Hepatocyte (in vitro differentiated cells): ENCODE measurements at regions not wholly inside any gene's neighbourhood (a gene's known extent, or its start where the extent isn't known, plus 50 kb on each side); places are given as distances from the start of the nearest gene placed in this dataset.
"Not testable (repeated sequence)": the region's sequence is repeated elsewhere in the genome, so short reads cannot be mapped to it uniquely, and the experiment has no call there.

ENCODE experiments used
- DNase-seq: peaks from one replicate; pipeline ENCODE4 v3.0.0-alpha.2; 2016; ENCODE audit warnings: low spot score
- H2AFZ ChIP-seq: fragments of 200-600 bp; sonication (generic); 2 replicates; pipeline ENCODE4 v1.6.0; 2016; ENCODE audit warnings: antibody characterized with exemption, mild to moderate bottlenecking
- H3K27ac ChIP-seq: fragments of 200-600 bp; sonication (generic); 2 replicates; pipeline ENCODE4 v1.5.1; 2016; ENCODE audit warnings: mild to moderate bottlenecking
- H3K27me3 ChIP-seq: fragments of 200-600 bp; sonication (generic); 2 replicates; pipeline ENCODE4 v1.6.1; 2016
- H3K36me3 ChIP-seq: fragments of 200-600 bp; sonication (generic); replicated peaks from 2 replicates; pipeline ENCODE4 v1.5.1; 2016; ENCODE audit warnings: low read depth; ENCODE audit not compliant: insufficient read depth
- H3K4me1 ChIP-seq: fragments of 200-600 bp; sonication (generic); 2 replicates; pipeline ENCODE4 v1.5.1; 2016; ENCODE audit warnings: mild to moderate bottlenecking, moderate library complexity; ENCODE audit not compliant: insufficient read depth
- H3K4me2 ChIP-seq: fragments of 200-600 bp; sonication (generic); 2 replicates; pipeline ENCODE4 v1.6.0; 2016
- H3K4me3 ChIP-seq: fragments of 200-600 bp; sonication (generic); 2 replicates; pipeline ENCODE4 v1.5.1; 2016; ENCODE audit warnings: mild to moderate bottlenecking
- H3K79me2 ChIP-seq: fragments of 200-600 bp; sonication (generic); 2 replicates; pipeline ENCODE4 v1.6.0; 2017; ENCODE audit warnings: mild to moderate bottlenecking
- H3K9me2 ChIP-seq: fragments of 200-600 bp; sonication (generic); replicated peaks from 2 replicates; pipeline ENCODE4 v1.6.0; 2017; ENCODE audit warnings: mild to moderate bottlenecking; ENCODE audit not compliant: insufficient read depth
- H3K9me3 ChIP-seq: fragments of 200-600 bp; sonication (generic); 2 replicates; pipeline ENCODE4 v1.5.1; 2016; ENCODE audit warnings: low read depth, mild to moderate bottlenecking
- H4K20me1 ChIP-seq: fragments of 200-600 bp; sonication (generic); 2 replicates; pipeline ENCODE4 v1.6.0; 2016; ENCODE audit warnings: mild to moderate bottlenecking; ENCODE audit not compliant: insufficient read depth, poor library complexity, severe bottlenecking
- EZH2 ChIP-seq: fragments of 200-600 bp; sonication (generic); IDR thresholded peaks from 2 replicates; pipeline ENCODE4 v1.6.1; 2016; ENCODE audit warnings: antibody characterized with exemption, mild to moderate bottlenecking, borderline replicate concordance
- EZH2phosphoT487 ChIP-seq: fragments of 200-600 bp; sonication (generic); IDR thresholded peaks from one replicate; pipeline ENCODE4 v1.6.1; 2018; ENCODE audit warnings: antibody characterized with exemption, mild to moderate bottlenecking, low read depth, moderate library complexity; ENCODE audit not compliant: unreplicated experiment, severe bottlenecking
- WGBS: methylation state at CpG from one replicate; pipeline ENCODE4 v1.1.6; 2016; ENCODE audit warnings: low lambda C conversion rate; ENCODE audit errors: missing lambda C conversion rate; 5-methylcytosine and 5-hydroxymethylcytosine counted together
- TF ChIP-seq, protein P1 (sequence below): fragments of 200-600 bp; sonication (generic); IDR thresholded peaks from 2 replicates; pipeline ENCODE4 v1.5.1; 2016; ENCODE audit warnings: antibody characterized with exemption, mild to moderate bottlenecking; ENCODE audit not compliant: poor library complexity

DNA sequence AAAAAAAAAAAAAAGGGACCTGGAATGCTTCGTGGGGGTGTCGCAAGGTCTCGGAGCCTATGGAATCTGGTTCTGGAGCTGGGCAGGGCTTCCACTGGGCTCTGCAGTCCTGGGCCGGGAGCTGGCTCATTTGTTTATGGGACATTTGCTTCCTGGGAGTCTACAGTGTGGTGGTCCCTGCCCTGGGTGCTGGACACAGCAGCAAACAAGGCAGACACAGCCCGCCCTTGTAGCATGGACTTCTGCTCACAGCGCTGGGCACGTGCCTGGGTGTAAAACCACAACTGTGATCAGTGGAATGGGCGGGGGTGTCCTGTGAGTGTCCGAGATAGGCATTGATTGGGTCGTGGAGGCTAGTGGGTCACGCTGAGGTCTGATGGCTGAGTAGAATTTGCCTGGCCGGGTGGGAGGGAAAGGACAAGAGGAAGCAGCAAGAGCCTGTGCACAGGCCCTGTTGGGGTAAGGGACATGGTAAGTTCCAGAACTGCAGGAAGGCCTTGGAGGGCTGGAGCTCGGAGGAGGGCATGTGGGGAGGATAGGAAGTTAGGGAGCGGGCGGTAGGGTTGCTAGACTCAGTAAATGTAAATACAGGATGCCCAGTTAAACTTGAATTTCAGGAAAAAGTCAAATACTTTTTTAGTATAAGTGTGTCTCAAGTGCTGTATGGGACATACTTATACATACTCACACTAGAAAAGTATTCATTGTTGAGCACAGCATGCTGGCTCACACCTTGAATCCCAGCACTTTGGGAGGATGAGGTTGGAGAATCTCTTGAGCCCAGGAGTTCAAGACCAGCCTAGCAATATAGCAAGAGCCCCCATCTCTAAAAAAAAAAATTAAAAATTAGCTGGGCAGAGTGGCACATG, 61.3 kb upstream of the PMEPA1 start:
- H3K36me3 ChIP-seq: no peaks in the 10 kb centered on the region
- H2AFZ ChIP-seq: no peak overlapping the region
- WGBS: 73% methylated on average over 15 of the region's 15 CpGs
- H3K4me3 ChIP-seq: no peak overlapping the region
- H3K27ac ChIP-seq: no peak overlapping the region
- no peaks in the 10 kb centered on the region for H3K79me2 ChIP-seq
- DNase-seq: no peak
- no peak for TF ChIP-seq EZH2
- TF ChIP-seq, protein P1, sequence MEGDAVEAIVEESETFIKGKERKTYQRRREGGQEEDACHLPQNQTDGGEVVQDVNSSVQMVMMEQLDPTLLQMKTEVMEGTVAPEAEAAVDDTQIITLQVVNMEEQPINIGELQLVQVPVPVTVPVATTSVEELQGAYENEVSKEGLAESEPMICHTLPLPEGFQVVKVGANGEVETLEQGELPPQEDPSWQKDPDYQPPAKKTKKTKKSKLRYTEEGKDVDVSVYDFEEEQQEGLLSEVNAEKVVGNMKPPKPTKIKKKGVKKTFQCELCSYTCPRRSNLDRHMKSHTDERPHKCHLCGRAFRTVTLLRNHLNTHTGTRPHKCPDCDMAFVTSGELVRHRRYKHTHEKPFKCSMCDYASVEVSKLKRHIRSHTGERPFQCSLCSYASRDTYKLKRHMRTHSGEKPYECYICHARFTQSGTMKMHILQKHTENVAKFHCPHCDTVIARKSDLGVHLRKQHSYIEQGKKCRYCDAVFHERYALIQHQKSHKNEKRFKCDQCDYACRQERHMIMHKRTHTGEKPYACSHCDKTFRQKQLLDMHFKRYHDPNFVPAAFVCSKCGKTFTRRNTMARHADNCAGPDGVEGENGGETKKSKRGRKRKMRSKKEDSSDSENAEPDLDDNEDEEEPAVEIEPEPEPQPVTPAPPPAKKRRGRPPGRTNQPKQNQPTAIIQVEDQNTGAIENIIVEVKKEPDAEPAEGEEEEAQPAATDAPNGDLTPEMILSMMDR: no peak
- TF ChIP-seq EZH2phosphoT487: no peak
- H3K27me3 ChIP-seq: no peaks in the 10 kb centered on the region
- H3K4me1 ChIP-seq: peaks cover 2% of the 10 kb centered on the region
- H3K4me2 ChIP-seq: no peak overlapping the region
- no peaks in the 10 kb centered on the region for H4K20me1 ChIP-seq
- no peaks in the 10 kb centered on the region for H3K9me2 ChIP-seq
- no peaks in the 10 kb centered on the region for H3K9me3 ChIP-seq

DNA sequence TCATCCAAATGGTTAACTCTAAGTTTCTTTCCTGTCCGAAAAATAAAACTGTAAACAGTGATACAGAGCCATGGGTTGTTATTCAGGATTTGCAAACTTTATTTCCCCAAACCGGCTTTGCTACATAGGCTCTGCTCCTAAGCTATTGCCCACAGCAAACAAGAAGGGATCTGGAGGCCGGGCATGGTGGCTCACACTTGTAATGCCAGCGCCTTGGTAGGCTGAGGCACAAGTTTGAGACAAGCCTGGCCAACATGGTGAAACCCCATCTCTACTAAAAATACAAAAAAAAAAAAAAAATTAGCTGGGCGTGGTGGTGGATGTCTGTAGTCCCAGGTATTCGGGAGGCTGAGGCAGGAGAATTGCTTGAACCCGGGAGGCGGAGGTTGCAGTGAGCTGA, 60.6 kb upstream of the PMEPA1 start:
- H3K4me1 ChIP-seq: not testable (repeated sequence)

DNA sequence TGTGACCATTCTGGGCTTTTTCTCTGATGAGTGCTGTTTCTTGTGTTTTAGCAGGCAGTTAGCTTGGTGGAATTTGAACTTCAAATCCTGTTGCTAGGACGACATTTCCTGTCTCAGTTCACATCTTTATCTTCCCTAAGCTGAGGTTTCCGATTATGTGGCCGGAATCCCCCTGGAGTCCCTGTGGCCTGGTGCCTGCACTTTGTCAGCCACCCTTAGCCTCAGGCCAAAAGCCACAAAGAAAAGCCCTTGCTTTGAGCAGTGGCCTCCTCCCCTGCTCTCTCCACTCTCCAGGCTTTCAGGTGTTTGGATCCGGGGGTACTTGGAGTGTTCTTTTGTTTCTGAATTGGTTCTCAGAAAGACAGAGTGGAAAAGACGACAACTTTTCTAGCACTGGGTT, 59.9 kb upstream of the PMEPA1 start:
- peaks cover 2% of the 10 kb centered on the region for H3K4me1 ChIP-seq
- H3K27me3 ChIP-seq: no peaks in the 10 kb centered on the region
- no peak overlapping the region for H2AFZ ChIP-seq
- no peak for TF ChIP-seq EZH2
- no peak for TF ChIP-seq EZH2phosphoT487
- TF ChIP-seq, protein P1: no peak
- H4K20me1 ChIP-seq: no peaks in the 10 kb centered on the region
- H3K27ac ChIP-seq: no peak overlapping the region
- 33% methylated on average over 5 of the region's 5 CpGs for WGBS
- no peaks in the 10 kb centered on the region for H3K36me3 ChIP-seq
- H3K4me3 ChIP-seq: no peak overlapping the region
- no peak for DNase-seq
- no peaks in the 10 kb centered on the region for H3K9me3 ChIP-seq
- H3K9me2 ChIP-seq: no peaks in the 10 kb centered on the region
- H3K4me2 ChIP-seq: no peak overlapping the region
- no peaks in the 10 kb centered on the region for H3K79me2 ChIP-seq

More for the DNA sequence above, 60.6 kb upstream of the PMEPA1 start:
- not testable (repeated sequence) for H4K20me1 ChIP-seq, H2AFZ ChIP-seq, H3K4me3 ChIP-seq, DNase-seq, H3K4me2 ChIP-seq, H3K27ac ChIP-seq, H3K79me2 ChIP-seq, H3K36me3 ChIP-seq, H3K9me3 ChIP-seq, H3K9me2 ChIP-seq, H3K27me3 ChIP-seq
- 87% methylated on average over 8 of the region's 8 CpGs for WGBS

DNA sequence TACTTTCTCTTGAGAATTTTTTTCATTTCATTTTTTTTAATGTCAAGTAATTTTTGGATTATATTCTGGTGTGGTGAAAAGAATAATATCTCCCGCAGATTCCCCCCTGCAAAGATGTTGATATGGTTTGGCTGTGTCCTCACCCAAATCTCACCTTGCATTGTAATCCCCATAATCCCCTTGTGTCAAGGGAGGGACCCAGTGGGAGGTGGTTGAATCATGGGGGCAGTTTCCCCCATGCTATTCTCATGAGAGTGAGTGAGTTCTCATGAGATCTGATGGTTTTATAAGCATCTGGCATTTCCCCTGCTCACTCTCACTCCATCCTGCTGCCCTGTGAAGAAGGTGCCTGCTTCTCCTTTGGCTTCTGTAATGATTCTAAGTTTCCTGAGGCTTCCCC, 58.7 kb upstream of the PMEPA1 start:
- no peaks in the 10 kb centered on the region for H3K9me2 ChIP-seq
- no peaks in the 10 kb centered on the region for H3K9me3 ChIP-seq
- no peak overlapping the region for H3K4me3 ChIP-seq
- H3K27ac ChIP-seq: no peak overlapping the region
- DNase-seq: no peak
- TF ChIP-seq EZH2phosphoT487 (no peak), EZH2 (no peak)
- TF ChIP-seq, protein P1: no peak
- H3K36me3 ChIP-seq: no peaks in the 10 kb centered on the region
- peaks cover 2% of the 10 kb centered on the region for H3K4me1 ChIP-seq
- 81% methylated on average over 1 of the region's 1 CpG for WGBS
- no peak overlapping the region for H3K4me2 ChIP-seq
- H2AFZ ChIP-seq: no peak overlapping the region
- H3K79me2 ChIP-seq: no peaks in the 10 kb centered on the region
- no peaks in the 10 kb centered on the region for H4K20me1 ChIP-seq
- no peaks in the 10 kb centered on the region for H3K27me3 ChIP-seq
